Stomach smooth muscle (tissue), 2 donors: ENCODE measurements at regions not wholly inside any gene's neighbourhood (a gene's known extent, or its start where the extent isn't known, plus 50 kb on each side); places are given as distances from the start of the nearest gene placed in this dataset.

Experiments
- H3K27ac ChIP-seq: one replicate; pipeline ENCODE4 v1.7.0; 2013; ENCODE audit warnings: mild to moderate bottlenecking, low read length, inconsistent platforms
- H3K27me3 ChIP-seq, 2 donors: one replicate each; pipeline ENCODE4 v1.7.0; 2013; ENCODE audit warnings: low read length in 2 of 2; ENCODE audit not compliant: insufficient read depth in 2 of 2, control insufficient read depth in 1 of 2
- H3K36me3 ChIP-seq, 2 donors: one replicate each; pipeline ENCODE4 v1.7.0; 2013; ENCODE audit warnings: low read length in 2 of 2; ENCODE audit not compliant: control insufficient read depth in 2 of 2, insufficient read depth in 2 of 2
- H3K4me1 ChIP-seq: one replicate; pipeline ENCODE4 v1.7.0; 2013; ENCODE audit warnings: low read length; ENCODE audit not compliant: control insufficient read depth, insufficient read depth
- H3K4me3 ChIP-seq, 2 donors: one replicate each; pipeline ENCODE4 v1.7.0; 2013; ENCODE audit warnings: low read length in 2 of 2
- H3K9ac ChIP-seq, 2 donors: one replicate each; pipeline ENCODE4 v1.7.0; 2013; ENCODE audit warnings: low read length in 2 of 2, mild to moderate bottlenecking in 1 of 2
- H3K9me3 ChIP-seq, 2 donors: one replicate each; pipeline ENCODE4 v1.7.0; 2013; ENCODE audit warnings: low read length in 2 of 2; ENCODE audit not compliant: control insufficient read depth in 2 of 2
- donor health status: healthy.
- donor health status: Pancreatic carcinoma.

DNA sequence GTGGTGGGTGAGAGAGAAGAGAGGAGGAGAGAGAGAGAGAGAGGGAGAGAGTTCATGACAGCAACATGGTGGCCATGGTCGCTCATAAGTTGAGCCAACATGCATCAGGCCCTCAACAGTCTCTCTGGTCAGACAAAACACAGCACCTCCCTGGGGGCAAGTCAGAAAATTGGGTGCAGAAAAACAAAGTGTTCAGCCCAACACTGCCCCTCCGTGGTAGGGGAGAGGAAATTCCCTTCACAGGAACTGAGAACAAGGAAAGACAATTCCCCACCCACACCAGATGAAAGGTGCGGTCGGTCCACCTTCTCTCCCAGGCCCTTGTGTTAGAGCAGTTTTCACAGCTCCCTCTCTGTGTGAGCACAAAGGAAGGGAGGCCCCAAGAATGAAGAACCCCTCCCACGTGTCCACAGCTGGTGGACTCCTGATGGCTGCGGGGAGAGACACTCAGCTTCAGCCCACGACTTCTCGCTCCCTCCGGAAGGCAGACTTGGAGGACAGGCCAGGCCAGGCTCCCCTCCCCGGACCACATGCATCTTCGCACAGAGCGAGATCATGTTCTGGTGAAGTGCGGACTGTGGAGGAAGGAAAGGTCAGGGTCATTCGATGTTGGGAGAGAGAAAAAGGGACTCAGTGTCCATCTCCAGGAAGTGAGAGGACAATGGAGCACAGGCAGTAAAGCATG, 181.7 kb downstream of the ANAPC1 start:
- no peak overlapping the region for H3K27ac ChIP-seq
- H3K9me3 ChIP-seq = no peaks in the 10 kb centered on the region
- H3K4me1 ChIP-seq = peaks cover 3% of the 10 kb centered on the region
- H3K36me3 ChIP-seq = no peaks in the 10 kb centered on the region
- H3K4me3 ChIP-seq = no peak overlapping the region
- no peak overlapping the region for H3K9ac ChIP-seq
- H3K27me3 ChIP-seq = no peaks in the 10 kb centered on the region

GRCh38 chr2:111702804-111703196, 181.2 kb downstream of the ANAPC1 start:
- Histone ChIP-seq H3K9ac (no peak overlapping the region), H3K27me3 (no peaks in the 10 kb centered on the region), H3K9me3 (no peaks in the 10 kb centered on the region), H3K4me1 (peaks cover 3% of the 10 kb centered on the region), H3K36me3 (no peaks in the 10 kb centered on the region), H3K4me3 (no peak overlapping the region), H3K27ac (no peak overlapping the region)

DNA sequence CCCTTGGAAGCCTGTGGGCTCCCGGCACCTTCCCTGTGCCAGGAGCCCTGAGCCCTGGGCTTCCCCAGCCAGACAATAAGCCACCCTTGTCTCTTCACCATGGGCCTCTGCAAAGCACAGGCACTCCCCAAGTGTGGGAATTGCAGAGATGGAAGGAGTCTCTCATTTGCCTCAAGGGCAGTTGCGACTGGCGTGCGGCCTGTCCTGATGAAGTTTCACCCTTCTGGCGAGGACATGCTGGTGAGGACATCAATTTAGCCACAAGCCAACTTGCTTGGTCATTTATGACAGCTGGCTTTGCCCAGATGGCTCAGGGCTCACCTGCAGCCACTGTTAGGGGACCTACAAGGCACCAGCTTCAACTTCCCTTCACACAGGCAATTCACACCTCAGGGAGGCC, 180.2 kb downstream of the ANAPC1 start:
- Histone ChIP-seq H3K27me3 (no peaks in the 10 kb centered on the region), H3K4me1 (peaks cover 3% of the 10 kb centered on the region), H3K27ac (no peak overlapping the region), H3K9ac (no peak overlapping the region), H3K36me3 (no peaks in the 10 kb centered on the region), H3K4me3 (no peak overlapping the region), H3K9me3 (no peaks in the 10 kb centered on the region)

GRCh38 chr2:111704246-111704645, 179.7 kb downstream of the ANAPC1 start:
- Histone ChIP-seq H3K9ac (no peak overlapping the region), H3K27ac (no peak overlapping the region), H3K9me3 (no peaks in the 10 kb centered on the region), H3K4me1 (no peaks in the 10 kb centered on the region), H3K4me3 (no peak overlapping the region), H3K36me3 (no peaks in the 10 kb centered on the region), H3K27me3 (no peaks in the 10 kb centered on the region)

GRCh38 chr2:111705239-111705638, 178.8 kb downstream of the ANAPC1 start:
- no peaks in the 10 kb centered on the region for H3K27me3 ChIP-seq
- H3K9me3 ChIP-seq = no peaks in the 10 kb centered on the region
- H3K4me1 ChIP-seq = peaks cover 3% of the 10 kb centered on the region
- H3K27ac ChIP-seq = no peak overlapping the region
- H3K9ac ChIP-seq = no peak overlapping the region
- no peak overlapping the region for H3K4me3 ChIP-seq
- no peaks in the 10 kb centered on the region for H3K36me3 ChIP-seq

- no peaks in the 10 kb centered on the region for H3K27me3 ChIP-seq
- H3K4me3 ChIP-seq = no peak overlapping the region
- no peaks in the 10 kb centered on the region for H3K36me3 ChIP-seq
- no peak overlapping the region for H3K27ac ChIP-seq
- H3K9me3 ChIP-seq = no peaks in the 10 kb centered on the region
- peaks cover 3% of the 10 kb centered on the region for H3K4me1 ChIP-seq
- H3K9ac ChIP-seq = no peak overlapping the region
These were observed 178.2 kb downstream of the ANAPC1 start for GRCh38 chr2:111705711-111706336.

DNA sequence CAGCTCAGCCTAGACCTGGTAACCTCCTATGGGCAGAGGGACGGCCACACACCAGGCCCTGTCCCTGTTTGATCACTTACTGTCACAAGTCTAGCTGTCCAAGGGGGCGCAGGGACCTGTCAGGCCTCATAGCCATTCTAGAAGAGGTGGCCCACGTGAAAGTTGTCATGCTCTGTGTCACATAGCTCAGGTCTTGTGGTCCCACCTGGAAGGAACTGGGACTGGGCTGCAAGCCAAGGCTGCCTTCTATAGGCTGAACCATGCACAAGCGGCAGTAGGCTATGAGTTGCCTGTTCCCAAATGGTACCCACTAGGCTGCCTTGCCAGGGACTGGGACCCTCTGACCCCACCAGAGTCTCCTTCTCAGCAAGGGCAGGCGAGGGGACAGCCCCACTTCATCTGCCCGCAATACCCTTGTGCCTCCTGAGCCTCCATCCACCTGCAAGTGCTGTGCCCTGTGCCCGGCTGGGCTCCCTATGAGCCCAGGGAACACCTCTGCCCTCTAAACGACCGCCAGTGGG, 177.5 kb downstream of the ANAPC1 start:
- H3K27me3 ChIP-seq = no peaks in the 10 kb centered on the region
- H3K9ac ChIP-seq = no peak overlapping the region
- H3K9me3 ChIP-seq = no peaks in the 10 kb centered on the region
- no peaks in the 10 kb centered on the region for H3K36me3 ChIP-seq
- H3K4me1 ChIP-seq = peaks cover 3% of the 10 kb centered on the region
- no peak overlapping the region for H3K27ac ChIP-seq
- no peak overlapping the region for H3K4me3 ChIP-seq

- no peaks in the 10 kb centered on the region for H3K36me3 ChIP-seq
- H3K27ac ChIP-seq = no peak overlapping the region
- peaks cover 3% of the 10 kb centered on the region for H3K4me1 ChIP-seq
These were observed 176.3 kb downstream of the ANAPC1 start for GRCh38 chr2:111707700-111708099.

DNA sequence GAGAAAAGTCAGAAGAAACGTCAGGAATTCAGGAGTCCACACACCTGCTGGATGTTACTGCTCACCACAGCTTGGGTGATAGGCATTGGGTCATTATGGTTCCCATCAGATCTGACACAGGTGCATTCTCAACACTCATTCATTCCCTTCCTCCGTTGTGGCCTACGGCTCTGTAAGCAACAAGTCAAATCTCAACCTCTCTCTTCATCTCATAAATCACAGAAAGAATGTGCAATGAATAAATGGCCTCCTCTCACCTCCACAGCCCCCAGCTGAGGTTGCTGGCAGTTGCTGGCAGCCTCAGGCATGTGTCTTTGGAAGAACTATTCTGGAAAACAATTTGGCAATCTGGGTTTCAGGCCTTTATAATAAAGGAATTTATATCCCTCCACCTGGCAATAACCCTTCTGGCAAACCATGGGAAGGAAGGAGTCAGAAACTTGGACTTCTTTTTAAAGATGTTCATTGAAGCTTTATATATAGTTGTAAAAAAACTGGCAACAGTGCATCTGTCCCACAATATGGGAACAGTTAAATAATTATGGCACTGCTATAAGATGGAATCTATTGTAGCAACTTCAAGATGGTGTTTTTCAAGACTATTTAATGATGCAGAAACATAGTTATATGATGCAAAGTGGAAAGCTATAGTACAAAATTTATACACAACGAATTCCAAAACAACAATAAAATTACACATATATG, 175.4 kb downstream of the ANAPC1 start:
- H3K9ac ChIP-seq = no peak overlapping the region
- no peaks in the 10 kb centered on the region for H3K9me3 ChIP-seq
- no peaks in the 10 kb centered on the region for H3K27me3 ChIP-seq
- H3K4me3 ChIP-seq = no peak overlapping the region
- peaks cover 3% of the 10 kb centered on the region for H3K4me1 ChIP-seq
- no peak overlapping the region for H3K27ac ChIP-seq
- no peaks in the 10 kb centered on the region for H3K36me3 ChIP-seq

More at GRCh38 chr2:111707700-111708099, 176.3 kb downstream of the ANAPC1 start:
- Histone ChIP-seq H3K4me3 (no peak overlapping the region), H3K27me3 (no peaks in the 10 kb centered on the region), H3K9me3 (no peaks in the 10 kb centered on the region), H3K9ac (no peak overlapping the region)

GRCh38 chr2:111709321-111709720, 174.7 kb downstream of the ANAPC1 start:
- Histone ChIP-seq H3K9me3 (no peaks in the 10 kb centered on the region), H3K27me3 (no peaks in the 10 kb centered on the region), H3K9ac (no peak overlapping the region), H3K4me3 (no peak overlapping the region), H3K27ac (no peak overlapping the region), H3K4me1 (peaks cover 3% of the 10 kb centered on the region), H3K36me3 (no peaks in the 10 kb centered on the region)
